ENCODE measurements at regions not wholly inside any gene's neighbourhood (a gene's known extent, or its start where the extent isn't known, plus 50 kb on each side); places are given as distances from the start of the nearest gene placed in this dataset.
A peak's percentile ranks its signal among the peaks of the same experiment; 100 is the strongest.

DNA sequence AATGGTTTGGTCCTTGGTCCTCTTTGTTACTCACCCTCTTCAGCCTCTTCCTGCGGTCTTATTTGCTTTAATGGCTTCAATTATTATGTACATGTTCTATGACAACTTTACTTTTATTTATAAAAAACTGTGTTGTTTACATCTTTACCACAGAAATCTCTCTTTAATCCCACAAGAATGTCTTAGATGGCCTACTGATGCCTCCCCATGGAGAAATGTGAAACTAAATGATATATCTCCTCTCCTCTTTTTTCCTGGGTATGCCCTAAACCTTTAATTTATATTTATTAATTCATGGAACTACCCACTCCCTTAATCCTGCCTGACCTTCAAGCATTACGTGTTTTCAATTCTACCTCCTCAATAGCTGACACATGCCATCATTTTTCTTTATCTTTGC is 573.2 kb downstream of the CENPC start:
- TF ChIP-seq EZH2phosphoT487 (IDR thresholded peaks at IDR 0.05; ENCODE audit: borderline replicate concordance) (no peak), CTCF (conservative IDR thresholded peaks at IDR 0.05; ENCODE audit: low read length) (0 out of 2 replicates have a peak, but pooled peaks have one; percentile 11)
- H3K9me2 ChIP-seq (replicated peaks; ENCODE audit: low read depth, low read length), result no peaks in the 10 kb centered on the region

DNA sequence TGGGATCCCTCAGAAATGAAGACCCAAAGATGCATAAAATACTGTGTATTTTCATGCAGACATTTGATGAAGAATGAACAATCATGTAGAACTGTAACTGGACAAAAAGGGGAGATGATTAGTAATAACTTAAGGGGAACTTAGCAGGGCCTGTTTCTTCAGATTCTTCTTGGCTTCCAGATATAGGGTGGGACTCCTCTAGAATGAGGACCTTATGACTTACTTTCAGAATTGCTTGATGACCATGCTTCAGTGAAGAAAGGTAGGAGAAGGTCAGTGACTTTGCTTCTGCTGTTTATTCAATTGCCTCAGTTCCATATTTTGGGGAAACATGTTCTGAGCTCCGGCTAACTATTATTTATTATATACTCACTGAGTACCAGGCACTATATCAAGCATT is 580.8 kb downstream of the CENPC start:
- no peak overlapping the region for H3K4me2 ChIP-seq (ENCODE audit: low read depth, low read length, poor library complexity, severe bottlenecking)
- no peaks in the 10 kb centered on the region for H3K4me1 ChIP-seq (ENCODE audit: insufficient read depth, low read length, poor library complexity, severe bottlenecking)
- no peaks in the 10 kb centered on the region for H3K36me3 ChIP-seq (ENCODE audit: insufficient read depth, low read length)
- H3K9ac ChIP-seq (ENCODE audit: low read depth, low read length, poor library complexity, severe bottlenecking), result no peak overlapping the region
- no peaks in the 10 kb centered on the region for H3K79me2 ChIP-seq (ENCODE audit: insufficient read depth, low read length)
- H3K9me3 ChIP-seq (ENCODE audit: insufficient read depth, low read depth, low read length), result no peaks in the 10 kb centered on the region
- no peak for TF ChIP-seq EZH2phosphoT487 (IDR thresholded peaks at IDR 0.05; ENCODE audit: borderline replicate concordance)
- H3K4me3 ChIP-seq (ENCODE audit: low read length, poor library complexity, severe bottlenecking), result no peak overlapping the region
- no peaks in the 10 kb centered on the region for H3K9me2 ChIP-seq (replicated peaks; ENCODE audit: low read depth, low read length)
- no peak overlapping the region for H2AFZ ChIP-seq (ENCODE audit: low read length)
- no peaks in the 10 kb centered on the region for H4K20me1 ChIP-seq (ENCODE audit: insufficient read depth, low read length, poor library complexity, severe bottlenecking)
- H3F3A ChIP-seq (ENCODE audit: low read depth), result no peaks in the 10 kb centered on the region
- H3K27me3 ChIP-seq (ENCODE audit: insufficient read depth, low read length, poor library complexity, severe bottlenecking), result no peaks in the 10 kb centered on the region

More for the DNA sequence above, 573.2 kb downstream of the CENPC start:
- no peaks in the 10 kb centered on the region for H3F3A ChIP-seq (ENCODE audit: low read depth)
- no peaks in the 10 kb centered on the region for H3K27me3 ChIP-seq (ENCODE audit: insufficient read depth, low read length, poor library complexity, severe bottlenecking)
- H3K9me3 ChIP-seq (ENCODE audit: insufficient read depth, low read depth, low read length), result no peaks in the 10 kb centered on the region
- no peaks in the 10 kb centered on the region for H3K36me3 ChIP-seq (ENCODE audit: insufficient read depth, low read length)
- no peaks in the 10 kb centered on the region for H3K4me1 ChIP-seq (ENCODE audit: insufficient read depth, low read length, poor library complexity, severe bottlenecking)
- H3K4me3 ChIP-seq (ENCODE audit: low read length, poor library complexity, severe bottlenecking), result no peak overlapping the region
- H3K4me2 ChIP-seq (ENCODE audit: low read depth, low read length, poor library complexity, severe bottlenecking), result no peak overlapping the region
- no peaks in the 10 kb centered on the region for H4K20me1 ChIP-seq (ENCODE audit: insufficient read depth, low read length, poor library complexity, severe bottlenecking)
- no peak overlapping the region for H2AFZ ChIP-seq (ENCODE audit: low read length)
- no peak overlapping the region for H3K9ac ChIP-seq (ENCODE audit: low read depth, low read length, poor library complexity, severe bottlenecking)
- H3K79me2 ChIP-seq (ENCODE audit: insufficient read depth, low read length), result no peaks in the 10 kb centered on the region

- Histone ChIP-seq H3K4me3 (ENCODE audit: low read length, poor library complexity, severe bottlenecking) (no peak overlapping the region), H3K9me2 (replicated peaks; ENCODE audit: low read depth, low read length) (no peaks in the 10 kb centered on the region), H3K4me1 (ENCODE audit: insufficient read depth, low read length, poor library complexity, severe bottlenecking) (no peaks in the 10 kb centered on the region), H3F3A (ENCODE audit: low read depth) (no peaks in the 10 kb centered on the region), H3K27me3 (ENCODE audit: insufficient read depth, low read length, poor library complexity, severe bottlenecking) (no peaks in the 10 kb centered on the region), H2AFZ (ENCODE audit: low read length) (no peak overlapping the region), H3K36me3 (ENCODE audit: insufficient read depth, low read length) (no peaks in the 10 kb centered on the region), H3K4me2 (ENCODE audit: low read depth, low read length, poor library complexity, severe bottlenecking) (no peak overlapping the region), H3K9ac (ENCODE audit: low read depth, low read length, poor library complexity, severe bottlenecking) (no peak overlapping the region), H3K9me3 (ENCODE audit: insufficient read depth, low read depth, low read length) (no peaks in the 10 kb centered on the region), H4K20me1 (ENCODE audit: insufficient read depth, low read length, poor library complexity, severe bottlenecking) (no peaks in the 10 kb centered on the region), H3K79me2 (ENCODE audit: insufficient read depth, low read length) (no peaks in the 10 kb centered on the region)
- TF ChIP-seq CTCF (conservative IDR thresholded peaks at IDR 0.05; ENCODE audit: low read length) (no peak), EZH2phosphoT487 (IDR thresholded peaks at IDR 0.05; ENCODE audit: borderline replicate concordance) (no peak)
Measured at GRCh38 chr4:66963084-66963483, 582.2 kb downstream of the CENPC start.

DNA sequence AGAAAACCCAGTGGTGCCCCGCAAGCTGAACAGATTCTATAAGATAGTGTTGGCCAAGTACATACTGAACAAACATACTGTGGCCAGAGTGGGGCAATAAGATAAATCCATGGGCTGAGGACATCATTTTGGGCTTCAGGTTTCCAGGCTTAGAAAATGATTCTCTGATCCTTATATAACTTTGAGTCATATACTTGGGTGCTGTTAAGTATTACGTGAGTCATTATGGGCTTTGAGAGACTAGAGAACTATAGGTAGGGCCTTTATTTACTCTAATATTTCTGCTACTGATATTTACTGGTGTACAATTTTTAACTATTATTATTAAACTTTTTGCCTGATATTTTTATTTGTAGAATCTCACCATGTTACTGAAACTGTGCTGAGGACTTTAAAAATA is 586.1 kb downstream of the CENPC start:
- no peaks in the 10 kb centered on the region for H3K9me2 ChIP-seq (replicated peaks; ENCODE audit: low read depth, low read length)
- H3F3A ChIP-seq (ENCODE audit: low read depth), result no peaks in the 10 kb centered on the region
- no peaks in the 10 kb centered on the region for H3K9me3 ChIP-seq (ENCODE audit: insufficient read depth, low read depth, low read length)
- no peak for TF ChIP-seq EZH2phosphoT487 (IDR thresholded peaks at IDR 0.05; ENCODE audit: borderline replicate concordance)
- no peak for TF ChIP-seq CTCF (conservative IDR thresholded peaks at IDR 0.05; ENCODE audit: low read length)
- no peaks in the 10 kb centered on the region for H3K79me2 ChIP-seq (ENCODE audit: insufficient read depth, low read length)
- no peaks in the 10 kb centered on the region for H3K36me3 ChIP-seq (ENCODE audit: insufficient read depth, low read length)
- H4K20me1 ChIP-seq (ENCODE audit: insufficient read depth, low read length, poor library complexity, severe bottlenecking), result no peaks in the 10 kb centered on the region
- no peaks in the 10 kb centered on the region for H3K4me1 ChIP-seq (ENCODE audit: insufficient read depth, low read length, poor library complexity, severe bottlenecking)
- no peak overlapping the region for H3K4me2 ChIP-seq (ENCODE audit: low read depth, low read length, poor library complexity, severe bottlenecking)
- no peak overlapping the region for H3K9ac ChIP-seq (ENCODE audit: low read depth, low read length, poor library complexity, severe bottlenecking)
- H3K27me3 ChIP-seq (ENCODE audit: insufficient read depth, low read length, poor library complexity, severe bottlenecking), result no peaks in the 10 kb centered on the region
- no peak overlapping the region for H3K4me3 ChIP-seq (ENCODE audit: low read length, poor library complexity, severe bottlenecking)
- H2AFZ ChIP-seq (ENCODE audit: low read length), result no peak overlapping the region
